ENCODE measurements at regions not wholly inside any gene's neighbourhood (a gene's known extent, or its start where the extent isn't known, plus 50 kb on each side); places are given as distances from the start of the nearest gene placed in this dataset.
A peak's percentile ranks its signal among the peaks of the same experiment; 100 is the strongest.

DNA sequence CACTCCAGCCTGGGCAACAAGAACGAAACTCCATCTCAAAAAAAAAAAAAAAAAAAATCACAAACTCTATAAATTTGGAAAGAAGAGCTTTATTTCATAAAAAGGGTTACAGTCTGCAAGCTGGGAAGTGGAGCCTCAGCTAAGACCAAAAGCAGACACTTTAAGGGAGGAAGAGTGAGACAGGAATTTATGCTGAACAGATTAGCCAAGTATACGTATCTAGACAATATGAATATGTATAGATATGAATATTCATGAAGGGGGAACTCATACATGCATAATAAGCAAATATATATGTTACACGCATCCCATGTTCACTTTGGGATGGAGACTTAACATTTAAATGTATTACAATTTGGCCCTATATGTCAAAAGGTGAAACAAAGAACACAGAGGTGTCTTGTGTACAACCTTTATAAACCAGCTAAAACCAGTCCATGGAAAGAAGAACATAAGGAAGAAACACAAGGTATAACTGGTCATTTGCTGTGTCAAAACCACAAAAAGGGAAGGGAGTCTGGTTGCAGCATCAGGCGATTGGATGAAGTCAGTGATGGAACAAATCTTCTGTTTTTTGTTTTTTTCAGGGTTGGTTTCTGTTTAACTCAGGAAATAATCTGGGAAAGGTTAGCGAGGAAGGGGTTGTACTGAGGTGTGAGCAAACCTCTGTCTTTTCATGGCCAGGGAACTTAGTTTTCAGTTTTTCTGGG is 130.0 kb upstream of the MAOA start:
- no peak for DNase-seq

DNA sequence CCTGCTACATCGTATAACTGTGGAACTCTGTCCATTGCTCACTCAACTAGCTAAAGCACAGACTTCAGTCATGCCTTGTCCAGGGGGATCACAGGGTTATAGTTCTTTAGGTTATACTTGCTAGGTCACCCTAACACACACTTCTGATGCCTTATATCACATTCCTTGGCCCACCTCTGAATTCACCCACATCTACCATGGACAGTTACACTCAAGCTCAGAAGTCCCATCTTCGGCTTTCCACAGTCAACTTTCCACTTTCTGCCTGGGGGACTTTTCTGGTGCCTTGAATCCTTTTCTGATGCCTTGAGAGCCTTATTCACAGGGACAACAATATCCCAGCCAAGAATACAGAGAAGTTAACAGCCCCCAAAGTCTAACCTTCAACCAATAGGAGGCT is 129.2 kb upstream of the MAOA start:
- no peak for DNase-seq

DNA sequence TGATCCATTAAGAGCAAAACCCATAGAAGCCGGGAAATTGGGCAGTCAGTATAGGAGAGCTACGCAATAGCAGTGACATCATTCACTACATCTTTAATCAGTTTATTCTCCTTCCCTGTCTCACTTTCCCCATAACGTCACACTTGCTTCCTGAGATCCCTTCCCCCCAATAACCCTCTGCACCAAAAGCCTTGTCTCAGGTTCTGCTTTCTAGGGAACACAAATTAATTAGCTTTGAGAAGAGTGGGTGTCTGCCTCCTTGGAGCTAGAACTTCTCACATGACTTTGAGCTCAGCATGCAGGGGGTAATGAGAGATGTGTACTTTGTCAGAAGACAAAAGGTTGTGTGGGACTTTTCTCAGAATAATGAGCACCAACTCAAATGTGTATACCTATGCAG is 128.3 kb upstream of the MAOA start:
- DNase-seq = no peak

DNA sequence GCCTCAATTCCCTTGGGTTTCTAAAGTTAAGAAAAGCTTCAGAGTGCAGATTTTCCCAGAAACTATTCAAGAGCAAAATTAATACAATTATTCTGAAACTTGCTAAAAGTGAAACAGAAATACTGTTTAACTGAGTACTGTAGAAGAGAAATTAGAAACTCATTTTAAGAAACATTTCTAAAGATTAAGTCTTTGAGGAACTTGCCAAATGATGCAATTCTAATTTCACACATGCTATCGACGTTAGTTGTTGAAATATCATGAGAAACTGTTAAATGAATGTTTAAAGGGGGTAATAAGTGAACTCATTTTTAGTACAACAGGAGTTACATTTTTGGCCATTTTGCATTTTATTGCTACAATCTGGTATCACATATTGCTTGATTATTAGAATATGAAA is 125.3 kb upstream of the MAOA start:
- no peak for DNase-seq

DNA sequence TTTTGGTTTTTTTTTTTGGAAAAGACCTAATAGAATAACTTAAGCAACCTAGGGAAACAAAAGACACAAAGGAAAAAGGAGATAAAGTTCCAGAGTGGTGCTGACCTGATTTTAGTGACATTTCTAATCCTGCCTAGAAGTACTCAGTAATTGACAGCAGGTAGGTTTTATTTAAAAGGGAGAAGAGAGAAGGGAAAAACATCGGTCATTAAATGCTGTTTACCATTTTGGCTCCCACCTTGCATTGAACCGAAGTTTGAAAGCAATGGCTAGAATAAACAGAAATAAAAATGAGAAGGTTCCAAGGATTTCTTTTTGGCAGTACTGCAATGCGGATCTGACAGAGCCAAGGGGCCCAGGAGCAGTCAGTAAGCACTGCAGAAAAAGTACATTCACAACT is 115.8 kb upstream of the MAOA start:
- DNase-seq = no peak

DNA sequence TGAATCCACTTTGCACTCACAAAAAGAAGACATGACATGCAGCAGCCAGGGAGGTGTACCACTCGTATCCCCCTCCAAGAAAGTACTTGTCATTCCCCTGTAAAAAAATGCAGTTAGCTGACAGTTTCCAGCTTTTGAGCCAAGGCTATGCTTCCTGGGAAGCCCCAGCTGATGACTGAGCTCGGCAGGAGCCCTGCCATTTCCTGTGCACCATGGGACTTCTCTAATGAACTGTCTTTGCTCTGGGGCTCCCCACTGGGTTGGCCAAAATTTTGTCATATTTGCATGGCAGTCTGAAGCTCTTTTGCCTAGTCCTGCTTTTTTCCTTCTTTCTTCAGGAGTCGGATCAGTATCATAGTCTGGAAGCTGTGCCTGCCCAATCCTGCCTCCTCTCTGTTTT is 104.5 kb upstream of the MAOA start:
- no peak for DNase-seq

DNA sequence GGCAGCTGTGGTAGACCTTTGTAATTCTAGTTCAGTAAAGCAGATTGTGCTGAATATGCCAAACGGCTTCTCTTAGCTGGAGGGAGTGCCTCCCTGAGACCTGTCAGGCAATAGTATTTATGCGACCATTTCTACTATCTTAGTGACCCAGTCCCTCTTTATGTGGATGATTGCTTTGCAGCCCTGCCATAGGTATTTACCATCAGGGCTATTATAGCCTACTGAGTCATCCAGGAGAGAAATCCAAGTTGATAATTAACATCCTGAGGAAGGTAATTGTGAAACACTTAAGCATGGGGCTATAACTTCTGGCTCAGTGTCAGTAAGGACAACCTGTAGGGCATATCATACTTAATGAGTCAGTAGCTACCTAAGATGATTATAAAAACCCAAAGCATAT is 103.9 kb upstream of the MAOA start:
- DNase-seq = no peak

DNA sequence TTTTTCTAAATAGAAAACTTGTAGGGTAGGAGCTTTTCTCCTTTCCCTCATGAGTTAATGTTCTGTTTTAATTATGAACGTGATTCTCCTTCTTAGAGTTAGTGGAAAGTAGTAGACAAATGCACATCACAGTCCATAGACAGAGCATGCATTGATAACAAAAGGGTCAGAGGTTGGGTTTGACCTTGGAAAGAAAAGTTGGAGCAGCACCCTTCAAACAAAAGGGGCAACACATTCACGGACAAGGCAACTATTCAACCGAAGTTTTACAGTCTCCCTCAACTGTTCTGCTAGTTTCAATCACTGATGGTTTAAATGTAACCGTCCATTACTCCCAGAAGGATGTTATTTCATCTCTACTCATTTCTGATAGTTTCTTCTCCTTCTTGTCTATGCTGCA is 103.4 kb upstream of the MAOA start:
- DNase-seq = no peak

DNA sequence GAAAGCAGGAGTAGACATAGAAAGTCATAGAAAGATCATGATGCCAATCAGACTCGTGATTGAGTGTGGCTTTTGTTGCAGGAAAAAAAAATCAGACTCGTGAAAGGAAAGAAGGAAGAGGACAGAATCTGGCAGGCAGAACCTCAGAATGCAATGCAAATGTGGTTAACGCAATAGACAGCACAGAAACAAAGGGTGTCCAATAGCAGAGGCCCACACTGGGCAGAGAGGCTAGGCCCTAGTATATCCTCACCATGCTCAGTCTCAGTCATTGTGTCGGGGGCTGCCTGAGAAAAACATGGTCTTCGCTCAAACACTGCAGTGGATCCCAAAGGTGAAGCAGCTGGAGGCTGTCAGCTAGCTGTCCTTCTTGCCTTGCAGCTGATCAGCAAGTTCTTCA is 102.8 kb upstream of the MAOA start:
- DNase-seq = no peak

DNA sequence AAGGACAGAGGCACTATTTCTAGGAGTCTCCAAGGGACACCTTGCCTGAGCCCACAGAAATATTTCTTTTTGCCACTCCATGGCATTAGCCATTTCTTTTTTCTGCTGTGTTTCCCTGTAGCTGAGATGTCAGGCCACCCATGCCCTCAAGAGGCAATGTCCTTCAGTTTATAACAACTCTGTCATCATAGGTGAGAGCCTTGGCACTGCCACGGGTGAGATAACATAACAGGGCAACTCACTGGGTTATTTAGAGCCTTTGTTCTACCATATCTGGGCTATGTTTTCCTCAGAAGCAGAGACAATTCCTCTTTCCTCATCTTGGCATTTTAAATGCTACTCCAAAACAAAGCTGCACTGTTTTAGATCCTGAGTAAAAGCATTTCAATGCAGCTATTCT is 99.9 kb upstream of the MAOA start:
- no peak for DNase-seq

DNA sequence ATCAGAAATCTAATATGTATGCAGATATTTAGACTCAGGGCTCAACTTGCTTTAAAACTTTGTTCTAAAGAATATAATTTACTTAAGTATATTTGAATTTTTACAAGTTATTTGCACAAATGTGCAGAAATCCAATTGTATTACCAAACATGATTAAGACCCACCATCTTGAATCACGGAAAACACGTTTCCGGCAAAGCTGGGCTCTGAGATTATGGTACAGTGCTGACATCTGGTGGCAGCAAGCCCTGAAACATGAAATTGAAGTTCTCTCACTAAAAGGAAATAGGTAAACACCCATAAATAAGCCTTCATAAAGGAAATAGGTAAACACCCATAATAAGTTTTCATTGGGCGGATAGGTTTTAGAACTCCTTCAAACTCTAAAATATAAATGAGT is 98.3 kb upstream of the MAOA start:
- peak; percentile 0 to 39 for DNase-seq

DNA sequence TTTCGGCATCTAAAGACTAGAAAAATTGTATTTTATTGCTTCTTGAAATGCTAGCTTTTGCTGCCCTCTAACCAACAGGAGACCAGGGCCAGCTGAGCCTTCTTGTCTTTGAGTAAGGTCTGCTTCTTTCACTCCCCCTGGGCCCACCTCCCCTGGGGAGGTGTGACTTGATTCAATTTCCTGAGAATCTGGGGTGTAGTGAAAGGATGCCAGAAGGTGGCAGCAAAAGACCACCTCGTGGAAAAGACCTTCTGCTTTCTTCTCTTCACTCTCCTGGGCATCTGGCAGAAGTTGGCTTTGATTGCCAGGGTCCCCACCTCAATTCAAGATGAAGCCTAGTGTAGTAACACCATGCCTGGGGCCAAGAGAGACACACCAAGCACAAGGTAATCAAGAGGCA is 96.5 kb upstream of the MAOA start:
- peak; percentile 0 to 5 for DNase-seq

DNA sequence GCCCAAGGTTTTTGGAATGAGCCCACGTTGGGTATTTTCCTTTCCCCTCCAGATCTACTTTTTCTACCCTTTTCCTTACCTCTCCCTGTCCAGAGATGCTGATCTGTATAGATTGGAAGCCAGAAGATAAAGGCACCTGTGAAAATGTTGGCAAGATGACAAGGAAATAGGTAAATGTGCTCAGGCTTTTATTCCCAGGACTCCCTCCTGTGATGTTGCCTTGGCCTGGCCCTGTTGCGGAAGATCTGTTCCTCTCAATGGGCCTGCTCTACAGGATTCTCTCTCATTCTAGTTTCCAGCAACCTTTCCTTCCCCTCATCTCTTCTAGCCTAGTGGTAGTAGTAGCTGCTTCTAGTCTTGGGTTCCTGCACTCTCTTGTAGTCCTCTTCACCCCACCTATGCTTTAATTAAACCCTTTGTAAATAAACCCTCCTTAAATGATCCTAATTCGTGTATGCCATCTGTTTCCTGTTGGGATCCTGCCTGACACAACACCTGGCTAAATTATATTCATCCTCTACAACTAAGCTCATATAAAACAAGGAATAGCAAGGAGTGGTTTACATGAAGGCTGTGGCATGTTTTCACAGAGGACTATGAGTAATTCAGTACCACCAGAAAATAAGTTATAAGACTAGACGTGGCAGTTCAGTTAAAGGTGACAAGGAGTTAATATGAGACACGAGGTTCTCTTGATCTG is 95.7 kb upstream of the MAOA start:
- DNase-seq = no peak

DNA sequence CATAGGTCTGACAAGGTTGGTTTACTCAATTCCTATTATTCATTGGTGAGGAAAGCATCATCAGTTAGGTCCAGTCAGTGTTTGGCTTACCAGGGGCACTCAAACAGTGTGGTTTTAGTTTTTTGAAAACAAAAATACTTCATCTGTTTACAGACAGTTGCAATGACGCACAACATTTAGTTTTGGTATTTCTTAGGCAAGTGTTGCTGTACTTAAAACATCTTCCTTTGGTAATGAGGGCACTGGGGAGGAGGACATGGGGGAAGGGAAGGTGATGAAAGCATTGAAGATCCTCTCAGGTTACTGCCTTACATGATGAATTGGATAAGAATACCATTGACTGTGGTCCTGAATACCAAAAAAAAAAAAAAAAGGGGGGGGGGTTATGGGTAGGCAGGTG is 93.7 kb upstream of the MAOA start:
- DNase-seq = no peak

DNA sequence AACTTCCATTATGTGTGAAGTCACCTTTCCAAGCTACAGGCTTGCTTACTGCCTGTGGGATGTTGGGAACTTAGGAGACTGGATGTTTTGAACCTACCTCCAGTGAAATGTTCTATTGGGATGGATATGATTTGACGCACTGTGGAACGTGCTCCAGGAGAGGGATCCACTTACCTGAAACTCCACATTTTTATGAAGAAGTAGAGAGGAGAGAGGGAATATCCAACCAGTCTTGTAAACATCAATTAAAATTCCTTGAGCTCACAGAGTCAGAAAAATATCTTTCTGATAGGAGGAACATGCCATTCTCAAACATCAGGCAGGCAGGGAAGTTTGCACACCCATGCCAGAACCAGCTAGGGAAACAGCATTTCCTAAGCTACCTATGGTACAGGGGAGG is 91.1 kb upstream of the MAOA start:
- no peak for DNase-seq

DNA sequence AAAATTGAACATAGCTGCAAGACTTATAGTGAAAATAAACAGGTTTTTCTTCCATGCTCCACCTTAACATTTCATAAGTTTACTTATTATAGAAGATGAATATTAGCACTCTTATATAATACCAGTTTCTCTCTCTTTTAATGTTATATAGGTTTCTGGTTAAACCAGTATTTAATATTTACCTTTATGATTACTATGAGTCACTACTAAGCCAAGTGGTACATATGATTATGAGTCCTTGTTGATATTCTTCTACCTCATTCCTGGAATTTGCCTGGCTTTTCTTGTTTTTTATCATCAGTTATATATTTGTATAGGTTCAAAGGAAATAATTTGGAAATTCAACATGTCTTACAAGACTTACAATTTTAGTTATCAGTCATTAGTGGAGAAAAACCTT is 89.9 kb upstream of the MAOA start:
- DNase-seq = no peak

DNA sequence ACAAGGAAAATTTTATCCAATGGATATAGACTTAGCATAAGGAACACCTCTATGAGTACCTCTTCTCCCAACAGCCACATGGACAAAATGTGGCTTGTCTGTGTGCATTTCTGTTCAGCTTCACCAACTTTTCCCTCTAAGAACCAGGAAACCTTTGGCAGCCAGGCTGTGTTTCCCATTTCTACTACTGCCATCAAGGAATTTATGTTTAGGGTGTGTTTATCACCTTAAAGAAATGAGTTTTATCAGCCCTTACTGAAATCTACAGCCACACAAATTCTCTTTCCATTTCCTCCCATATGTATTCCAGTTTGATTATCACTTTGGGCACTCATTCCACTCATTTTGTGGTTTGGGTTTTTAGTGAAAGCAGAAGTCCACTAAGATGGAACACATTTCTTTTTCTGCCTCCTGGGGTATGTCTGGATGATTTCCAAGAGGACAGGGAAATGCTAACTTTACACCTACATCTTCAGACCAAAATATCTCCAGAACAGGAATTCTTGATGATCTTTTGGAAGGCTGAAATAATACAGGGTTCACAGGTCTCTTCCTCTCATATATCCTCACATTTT is 82.6 kb upstream of the MAOA start:
- DNase-seq = no peak

DNA sequence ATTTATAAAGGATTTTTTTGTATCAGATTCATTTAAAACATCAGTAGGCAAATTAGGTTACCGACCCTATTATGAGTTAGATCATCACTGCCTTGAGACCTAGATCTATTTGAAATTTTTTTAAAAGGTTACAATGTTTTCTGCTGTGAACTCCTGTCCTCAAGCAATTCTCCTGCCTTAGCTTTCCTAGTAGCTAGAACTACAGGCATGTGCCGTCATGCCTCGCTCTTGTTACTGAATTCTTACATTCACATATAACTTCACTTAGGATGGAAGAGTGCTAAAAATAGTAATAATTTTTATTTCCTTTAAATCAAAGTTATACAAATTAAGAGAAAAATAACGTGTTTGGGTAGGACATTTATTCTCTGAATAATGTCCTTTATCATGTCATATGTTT is 75.5 kb upstream of the MAOA start:
- DNase-seq = no peak

DNA sequence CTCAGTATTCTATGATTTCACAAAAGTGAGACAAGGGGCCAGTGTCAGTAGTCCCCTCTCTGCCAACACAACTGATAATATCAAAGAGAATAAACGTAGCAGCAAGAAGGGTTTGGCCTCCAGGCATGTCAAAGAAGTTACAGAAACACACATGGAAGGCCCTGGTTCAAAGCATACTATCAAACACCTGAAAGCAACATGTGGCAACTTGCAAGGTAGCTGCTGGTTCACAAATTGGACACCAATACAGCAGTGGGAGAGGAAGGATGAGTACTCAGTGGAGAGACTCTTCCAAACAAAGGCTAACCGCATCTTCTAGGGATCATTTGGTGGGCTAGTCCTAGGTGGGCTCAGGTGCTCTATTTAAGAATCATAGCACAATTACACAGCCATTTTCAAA is 74.9 kb upstream of the MAOA start:
- no peak for DNase-seq

DNA sequence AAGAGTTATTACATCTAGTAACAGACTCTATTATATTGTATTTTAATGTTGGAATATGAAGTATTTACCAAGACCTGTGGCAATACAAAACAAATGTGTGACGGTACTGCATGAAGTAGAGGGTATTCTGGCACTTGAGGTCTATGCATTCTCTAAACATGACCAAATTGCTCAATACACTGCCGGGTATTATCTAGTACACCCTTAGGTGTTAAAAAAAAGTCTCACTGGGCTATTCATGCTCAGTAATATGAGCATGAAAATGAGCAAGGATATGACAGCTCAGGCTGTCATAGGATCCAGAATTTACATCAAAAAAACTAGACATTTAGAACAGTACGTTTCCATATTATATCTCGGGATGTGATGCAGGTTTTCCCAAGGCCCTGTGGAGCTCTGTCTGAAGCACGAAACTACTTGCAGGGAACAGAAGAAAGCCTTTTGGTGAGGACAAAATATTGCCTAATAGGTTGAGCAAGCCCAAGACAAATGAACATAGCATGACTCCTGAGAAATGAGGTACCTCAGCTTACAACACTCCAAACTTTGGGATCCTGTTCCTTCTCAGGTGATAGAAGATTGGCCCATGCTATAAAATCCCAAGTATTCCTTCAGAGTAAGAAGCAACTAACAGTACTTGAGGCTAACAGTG is 74.1 kb upstream of the MAOA start:
- DNase-seq = no peak

DNA sequence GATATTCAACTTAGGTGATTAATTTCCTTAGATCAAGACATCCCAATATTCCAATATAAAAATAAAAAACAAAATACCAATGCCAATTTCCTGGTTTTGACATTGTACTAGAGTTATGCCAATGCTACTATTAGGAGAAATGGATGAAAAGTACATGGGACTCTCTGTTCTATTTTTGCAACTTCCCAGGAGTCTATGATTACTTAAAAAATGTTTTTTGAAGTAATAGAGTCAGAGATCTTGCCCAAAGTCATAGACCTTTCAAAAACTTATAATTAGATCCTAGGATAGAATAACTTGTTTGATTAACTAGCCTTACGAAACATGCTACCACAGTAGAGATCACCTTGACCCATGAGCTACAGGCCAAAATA is 73.6 kb upstream of the MAOA start:
- no peak for DNase-seq

DNA sequence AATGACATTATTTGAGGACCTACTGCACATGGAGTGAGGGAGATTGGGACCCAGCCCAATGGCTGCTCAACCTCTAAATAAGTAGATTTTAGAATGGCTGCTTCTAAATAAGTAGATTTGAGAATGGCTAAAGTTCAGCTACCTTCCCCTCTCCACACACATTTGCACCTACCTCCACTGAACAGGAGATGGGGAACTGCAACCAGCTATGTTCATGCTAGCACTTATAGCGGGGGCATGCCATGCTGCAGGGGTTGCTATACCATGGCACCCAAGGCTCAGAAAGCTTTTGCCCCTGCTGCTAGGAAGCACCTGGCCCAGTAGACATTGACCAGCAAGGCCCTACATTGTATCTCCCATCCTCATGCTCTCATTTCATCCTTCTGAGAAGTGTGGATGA is 70.2 kb upstream of the MAOA start:
- no peak for DNase-seq

DNA sequence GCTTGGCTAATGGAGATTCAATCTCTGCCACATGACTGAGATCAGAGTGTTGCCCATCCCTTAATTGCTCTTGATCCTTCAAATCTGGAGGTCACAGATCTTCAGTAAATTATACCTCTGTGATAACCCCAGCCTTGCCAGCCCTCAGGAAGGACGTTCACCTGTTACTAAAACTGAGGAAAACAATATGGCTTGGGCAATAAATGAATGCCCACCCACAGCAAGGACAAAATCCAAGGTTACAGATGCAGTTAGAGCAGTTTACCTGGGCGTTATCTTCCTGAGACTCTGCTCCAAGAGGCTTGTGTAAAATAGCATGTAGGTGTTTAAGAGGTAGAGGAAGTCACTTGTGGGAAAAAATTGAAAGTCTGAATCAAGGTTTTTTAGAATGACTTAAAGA is 69.3 kb upstream of the MAOA start:
- DNase-seq = no peak

DNA sequence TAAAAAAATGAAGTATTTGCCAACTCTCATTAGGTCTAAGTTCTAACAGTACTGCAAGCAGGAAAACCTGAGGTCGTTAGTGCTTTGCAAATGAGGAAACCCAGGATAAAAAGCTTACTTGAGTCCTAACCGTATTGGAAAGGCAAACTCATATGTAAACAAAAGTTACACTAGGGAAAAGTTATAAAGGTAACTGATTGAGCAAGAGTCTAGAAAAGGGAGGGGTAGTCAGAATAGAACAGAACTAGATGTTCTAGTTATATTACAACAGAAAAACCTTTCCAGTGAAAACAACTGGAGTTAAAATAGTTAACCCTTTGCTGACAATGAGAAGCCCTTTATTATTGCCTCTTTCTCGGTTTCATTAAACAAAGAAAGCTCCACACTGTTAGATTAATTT is 66.4 kb upstream of the MAOA start:
- no peak for DNase-seq

Measured in NCI-H1930 (cell line).